ENCODE measurements at regions not wholly inside any gene's neighbourhood (a gene's known extent, or its start where the extent isn't known, plus 50 kb on each side); places are given as distances from the start of the nearest gene placed in this dataset.

GRCh38 chr1:224852901-224853568 is 76.4 kb upstream of the DNAH14 start:
- DNase-seq (ENCODE audit: low spot score) = no peak
- Histone ChIP-seq H3K4me1 (ENCODE audit: insufficient read depth, poor library complexity, severe bottlenecking) (no peaks in the 10 kb centered on the region), H3K27me3 (ENCODE audit: insufficient read depth, poor library complexity, severe bottlenecking) (no peaks in the 10 kb centered on the region), H3K9me3 (ENCODE audit: severe bottlenecking) (no peaks in the 10 kb centered on the region), H3K4me3 (ENCODE audit: severe bottlenecking) (no peak overlapping the region), H3K36me3 (ENCODE audit: low read depth) (no peaks in the 10 kb centered on the region), H3K27ac (ENCODE audit: poor library complexity, severe bottlenecking) (no peak overlapping the region)
- TF ChIP-seq CTCF (IDR thresholded peaks at IDR 0.05; ENCODE audit: poor library complexity, severe bottlenecking) = peak; percentile 61
- no peak for ATAC-seq (ENCODE audit: low read depth)

DNA sequence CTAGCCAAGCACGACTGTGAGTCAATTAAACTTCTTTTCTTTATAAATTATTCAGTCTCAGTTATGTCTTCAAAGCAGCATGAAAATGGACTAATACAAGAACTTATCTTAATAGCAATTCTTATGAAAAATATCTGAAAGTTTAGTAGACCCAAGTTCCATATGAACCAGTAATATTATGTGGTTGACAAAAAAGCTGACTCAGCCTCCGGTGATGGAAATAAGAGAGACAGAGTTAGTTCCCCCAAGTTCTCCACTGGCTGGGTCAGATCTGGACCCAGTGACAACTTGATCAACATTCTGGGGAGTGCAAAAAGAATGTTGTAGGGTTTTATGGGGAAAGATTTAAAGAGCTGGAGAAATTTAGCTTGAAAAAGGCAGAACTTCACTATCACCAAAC is 72.5 kb upstream of the DNAH14 start:
- H3K4me3 ChIP-seq (ENCODE audit: severe bottlenecking) = no peak overlapping the region
- H3K36me3 ChIP-seq (ENCODE audit: low read depth) = no peaks in the 10 kb centered on the region
- H3K27me3 ChIP-seq (ENCODE audit: insufficient read depth, poor library complexity, severe bottlenecking) = no peaks in the 10 kb centered on the region

DNA sequence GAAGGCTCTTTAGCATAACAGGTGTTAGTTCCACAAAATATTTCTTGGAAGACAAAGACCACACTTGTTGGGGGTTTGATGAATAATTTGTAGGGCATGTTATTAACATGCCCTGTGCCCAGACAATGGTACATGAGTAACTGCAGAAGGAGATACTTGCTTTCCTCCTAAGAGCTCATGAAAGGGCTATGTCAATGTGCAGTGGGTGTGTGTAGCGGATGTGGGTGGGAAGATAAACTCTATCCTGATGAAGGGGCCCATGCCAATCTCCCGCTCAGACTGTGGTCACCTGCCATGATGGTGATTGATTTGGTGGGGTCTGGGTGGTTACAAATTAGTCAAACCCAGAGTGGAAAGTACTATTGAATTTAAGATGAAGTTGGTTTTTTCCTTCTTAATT is 69.8 kb upstream of the DNAH14 start:
- DNase-seq (ENCODE audit: low spot score) (no peak), ATAC-seq (ENCODE audit: low read depth) (no peak)
- TF ChIP-seq CTCF (IDR thresholded peaks at IDR 0.05; ENCODE audit: poor library complexity, severe bottlenecking) = no peak
- no peaks in the 10 kb centered on the region for H3K9me3 ChIP-seq (ENCODE audit: severe bottlenecking)
- H3K4me1 ChIP-seq (ENCODE audit: insufficient read depth, poor library complexity, severe bottlenecking) = no peaks in the 10 kb centered on the region
- no peak overlapping the region for H3K4me3 ChIP-seq (ENCODE audit: severe bottlenecking)
- H3K36me3 ChIP-seq (ENCODE audit: low read depth) = no peaks in the 10 kb centered on the region
- H3K27ac ChIP-seq (ENCODE audit: poor library complexity, severe bottlenecking) = no peak overlapping the region
- H3K27me3 ChIP-seq (ENCODE audit: insufficient read depth, poor library complexity, severe bottlenecking) = no peaks in the 10 kb centered on the region

More for the DNA sequence above, 72.5 kb upstream of the DNAH14 start:
- TF ChIP-seq CTCF (IDR thresholded peaks at IDR 0.05; ENCODE audit: poor library complexity, severe bottlenecking) = no peak
- Histone ChIP-seq H3K4me1 (ENCODE audit: insufficient read depth, poor library complexity, severe bottlenecking) (no peaks in the 10 kb centered on the region), H3K27ac (ENCODE audit: poor library complexity, severe bottlenecking) (no peak overlapping the region), H3K9me3 (ENCODE audit: severe bottlenecking) (no peaks in the 10 kb centered on the region)
- DNase-seq (ENCODE audit: low spot score) = no peak
- ATAC-seq (ENCODE audit: low read depth) = no peak

GRCh38 chr1:224860488-224861338 is 68.8 kb upstream of the DNAH14 start:
- H3K27me3 ChIP-seq (ENCODE audit: insufficient read depth, poor library complexity, severe bottlenecking) = no peaks in the 10 kb centered on the region
- H3K36me3 ChIP-seq (ENCODE audit: low read depth) = no peaks in the 10 kb centered on the region
- no peak for ATAC-seq (ENCODE audit: low read depth)
- no peaks in the 10 kb centered on the region for H3K9me3 ChIP-seq (ENCODE audit: severe bottlenecking)
- H3K4me1 ChIP-seq (ENCODE audit: insufficient read depth, poor library complexity, severe bottlenecking) = no peaks in the 10 kb centered on the region
- no peak overlapping the region for H3K27ac ChIP-seq (ENCODE audit: poor library complexity, severe bottlenecking)
- no peak overlapping the region for H3K4me3 ChIP-seq (ENCODE audit: severe bottlenecking)
- no peak for TF ChIP-seq CTCF (IDR thresholded peaks at IDR 0.05; ENCODE audit: poor library complexity, severe bottlenecking)
- DNase-seq (ENCODE audit: low spot score) = no peak

DNA sequence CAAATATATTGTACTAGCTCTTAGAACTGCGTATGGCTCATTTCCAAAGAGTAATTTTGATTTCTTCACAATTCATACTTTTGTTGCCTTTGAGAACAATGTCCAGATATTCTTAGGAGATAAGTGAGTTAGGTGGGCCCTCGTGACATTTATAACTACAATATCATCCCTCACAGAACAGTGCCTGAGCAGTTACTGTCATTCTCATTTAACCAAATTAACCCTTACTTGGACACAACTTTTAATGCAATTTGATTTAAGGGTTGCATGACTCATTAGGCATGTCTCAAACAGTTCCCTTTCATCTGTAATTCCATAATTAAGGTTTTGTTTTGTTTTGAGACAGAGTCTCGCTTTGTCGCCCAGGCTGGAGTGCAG is 68.1 kb upstream of the DNAH14 start:
- TF ChIP-seq CTCF (IDR thresholded peaks at IDR 0.05; ENCODE audit: poor library complexity, severe bottlenecking) = no peak
- ATAC-seq (ENCODE audit: low read depth) (no peak), DNase-seq (ENCODE audit: low spot score) (no peak)

More for the DNA sequence above, 68.1 kb upstream of the DNAH14 start:
- H3K27me3 ChIP-seq (ENCODE audit: insufficient read depth, poor library complexity, severe bottlenecking) = no peaks in the 10 kb centered on the region
- H3K27ac ChIP-seq (ENCODE audit: poor library complexity, severe bottlenecking) = no peak overlapping the region
- no peak overlapping the region for H3K4me3 ChIP-seq (ENCODE audit: severe bottlenecking)
- H3K9me3 ChIP-seq (ENCODE audit: severe bottlenecking) = no peaks in the 10 kb centered on the region
- no peaks in the 10 kb centered on the region for H3K36me3 ChIP-seq (ENCODE audit: low read depth)
- H3K4me1 ChIP-seq (ENCODE audit: insufficient read depth, poor library complexity, severe bottlenecking) = no peaks in the 10 kb centered on the region

Data from RWPE2 (cell line).